ENCODE measurements at regions not wholly inside any gene's neighbourhood (a gene's known extent, or its start where the extent isn't known, plus 50 kb on each side); places are given as distances from the start of the nearest gene placed in this dataset.
"Not testable (repeated sequence)": the region's sequence is repeated elsewhere in the genome, so short reads cannot be mapped to it uniquely, and the experiment has no call there.

DNA sequence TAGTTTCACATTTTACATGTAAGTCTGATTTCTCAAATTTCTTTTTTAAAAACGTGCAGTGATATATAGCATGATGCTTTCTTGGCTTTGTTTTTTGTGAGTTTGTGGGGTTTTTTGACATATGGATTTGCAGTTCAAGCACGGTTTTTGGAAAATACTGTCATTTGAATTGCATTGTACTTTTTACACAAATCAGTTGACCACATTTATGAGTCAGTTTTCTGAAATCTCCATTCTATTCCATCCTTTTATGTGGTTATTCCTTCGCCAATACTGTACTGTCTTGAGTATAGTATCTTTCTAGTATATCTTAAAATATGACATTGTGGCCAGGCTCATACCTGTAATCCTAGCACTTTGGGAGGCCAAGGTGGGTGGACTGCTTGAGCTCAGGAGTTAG, 890.0 kb upstream of the CITED2 start:
- DNase-seq (ENCODE audit: low spot score): no peak

DNA sequence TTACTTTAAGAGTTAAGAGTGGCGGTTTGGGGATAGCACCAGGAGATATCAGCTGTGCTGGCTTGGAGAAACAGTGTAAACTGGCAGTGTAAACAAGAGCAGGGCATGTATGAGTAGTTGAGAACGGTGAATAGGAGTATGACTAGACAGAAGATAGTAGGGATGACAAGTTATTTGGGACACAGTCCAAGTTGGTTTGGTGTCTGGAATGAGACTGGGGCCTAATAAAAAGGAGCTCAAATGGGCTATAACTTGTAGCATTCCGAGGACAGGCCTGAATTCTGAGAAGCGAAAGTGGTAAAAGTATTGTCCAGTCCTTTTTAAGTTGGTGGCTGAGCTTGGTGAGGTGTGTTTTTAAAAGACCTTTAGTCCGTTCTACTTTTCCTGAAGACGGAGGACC, 883.9 kb upstream of the CITED2 start:
- not testable (repeated sequence) for DNase-seq (ENCODE audit: low spot score)

DNA sequence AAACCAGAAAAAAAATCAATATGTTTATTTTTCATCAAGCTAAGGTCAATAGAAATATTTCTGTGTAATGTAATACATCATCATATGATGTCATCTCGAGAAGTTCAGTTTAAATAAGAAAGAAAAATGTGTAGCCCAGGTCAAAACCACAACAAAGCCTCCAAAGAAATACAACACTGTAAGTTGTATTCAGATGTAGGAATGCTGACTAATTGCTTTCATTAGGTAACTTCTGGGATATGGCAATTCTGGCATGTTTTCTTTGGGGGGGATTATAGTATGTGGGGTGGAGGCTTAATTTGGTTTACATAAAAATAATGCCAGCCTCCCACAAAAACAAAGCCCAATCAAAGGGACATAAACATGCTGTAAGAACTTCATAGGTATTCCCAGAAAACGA, 881.8 kb upstream of the CITED2 start:
- no peak for DNase-seq (ENCODE audit: low spot score)

DNA sequence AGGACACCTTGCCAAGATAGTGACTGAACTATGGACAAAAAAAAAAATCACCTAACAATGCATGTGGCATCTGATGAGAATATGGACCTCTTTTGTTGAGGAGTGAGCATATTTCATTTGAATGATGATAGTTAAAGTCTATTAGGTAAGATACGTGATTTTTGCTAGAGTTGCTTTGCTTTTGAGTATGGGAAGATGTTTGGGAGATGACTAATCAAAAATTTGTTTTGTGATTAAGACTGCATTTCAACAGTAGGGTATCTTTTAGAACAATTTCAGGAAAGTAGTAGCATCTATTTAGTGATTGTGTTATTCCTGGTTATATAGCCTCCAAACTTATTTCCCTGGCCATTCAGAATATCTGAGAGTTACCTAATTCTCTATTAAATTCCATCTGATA, 878.6 kb upstream of the CITED2 start:
- no peak for DNase-seq (ENCODE audit: low spot score)

DNA sequence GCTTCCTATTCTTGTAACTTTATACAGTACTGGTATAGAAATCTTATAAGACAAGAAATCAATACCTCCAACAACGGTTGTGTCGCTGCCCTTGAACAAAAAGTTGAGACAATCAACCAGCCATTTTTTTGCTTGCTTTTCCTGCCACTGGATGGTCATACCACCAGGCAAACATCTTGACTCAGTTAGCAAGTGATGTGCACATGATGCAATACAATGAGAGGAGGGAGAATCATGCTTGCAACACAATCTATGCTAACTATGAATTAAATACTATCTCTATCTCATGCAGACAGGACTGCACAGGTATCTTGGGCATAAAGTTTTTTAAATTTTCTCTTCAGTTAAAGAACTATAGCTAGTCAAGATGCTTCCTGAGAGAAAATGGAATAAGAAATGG, 877.7 kb upstream of the CITED2 start:
- no peak for DNase-seq (ENCODE audit: low spot score)

DNA sequence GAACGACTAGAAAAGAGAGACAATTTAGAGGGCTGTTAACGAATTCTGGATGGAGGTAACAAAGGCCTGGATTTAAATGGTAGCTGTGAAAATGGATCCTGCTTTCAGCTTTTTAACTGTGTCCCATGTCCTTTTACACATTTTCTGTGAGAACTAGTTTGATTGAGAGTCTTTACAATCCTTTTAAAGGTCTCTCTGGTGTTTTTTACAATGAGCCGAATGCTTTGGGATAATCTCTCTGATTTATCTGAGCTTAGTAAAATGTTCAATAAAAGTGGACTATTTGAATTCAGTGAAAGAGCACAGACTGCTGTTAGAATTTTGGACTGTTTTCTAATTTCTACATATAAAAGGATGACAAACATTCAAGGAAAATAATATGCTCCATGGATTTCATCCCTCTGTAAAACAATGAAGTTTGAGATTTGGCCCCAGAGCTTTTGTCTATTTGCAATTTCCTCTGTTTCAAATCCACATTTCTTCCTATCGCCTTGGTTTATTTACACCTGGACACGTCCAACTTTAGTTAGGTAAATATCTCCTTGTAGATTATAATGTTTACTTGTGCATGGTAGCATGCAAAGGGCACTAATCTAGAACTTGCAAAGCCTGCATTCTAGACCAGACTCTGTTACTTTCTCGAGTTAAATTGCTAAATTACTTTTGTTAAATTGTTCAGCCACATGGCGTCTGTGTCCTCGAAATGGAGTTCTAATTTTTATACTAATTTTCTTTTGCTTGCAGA, 871.0 kb upstream of the CITED2 start:
- no peak for DNase-seq (ENCODE audit: low spot score)

DNA sequence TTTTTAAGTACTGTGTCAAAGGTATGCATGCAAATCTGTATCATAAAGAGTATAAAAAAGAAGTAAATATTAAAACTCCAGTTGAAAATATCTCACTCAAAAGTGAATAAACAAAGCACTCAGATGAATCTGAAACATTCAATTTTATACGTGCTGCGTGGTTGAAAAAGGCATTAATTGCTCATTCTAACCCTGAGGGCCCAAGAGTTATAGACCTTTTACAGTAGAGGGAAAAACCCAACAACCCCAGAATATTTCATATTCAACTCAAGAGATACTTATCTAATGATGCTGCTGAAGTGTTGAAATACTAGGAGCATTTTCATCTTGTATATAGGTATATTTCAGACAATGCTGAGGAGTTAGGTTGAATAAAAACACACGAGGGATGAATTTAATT, 862.8 kb upstream of the CITED2 start:
- DNase-seq (ENCODE audit: low spot score): no peak

DNA sequence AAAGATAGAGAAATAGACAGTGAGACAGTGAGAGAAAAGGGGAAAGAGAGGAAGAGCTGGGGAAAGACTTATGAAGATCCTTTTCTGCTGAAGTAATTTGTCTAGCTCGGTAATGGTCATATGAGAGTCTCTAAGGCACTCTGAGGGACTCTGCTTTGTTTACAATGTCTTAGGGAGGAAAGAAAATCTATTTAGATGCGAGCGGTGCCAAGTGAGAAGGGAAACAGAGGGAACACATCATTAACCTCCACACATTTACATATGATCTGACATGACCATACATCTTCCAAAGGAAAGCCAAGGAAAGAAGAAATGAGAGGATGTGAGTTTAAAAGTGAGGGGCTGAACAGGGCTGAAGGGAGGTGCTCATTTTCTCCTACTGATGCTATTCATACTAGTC, 862.3 kb upstream of the CITED2 start:
- no peak for DNase-seq (ENCODE audit: low spot score)

DNA sequence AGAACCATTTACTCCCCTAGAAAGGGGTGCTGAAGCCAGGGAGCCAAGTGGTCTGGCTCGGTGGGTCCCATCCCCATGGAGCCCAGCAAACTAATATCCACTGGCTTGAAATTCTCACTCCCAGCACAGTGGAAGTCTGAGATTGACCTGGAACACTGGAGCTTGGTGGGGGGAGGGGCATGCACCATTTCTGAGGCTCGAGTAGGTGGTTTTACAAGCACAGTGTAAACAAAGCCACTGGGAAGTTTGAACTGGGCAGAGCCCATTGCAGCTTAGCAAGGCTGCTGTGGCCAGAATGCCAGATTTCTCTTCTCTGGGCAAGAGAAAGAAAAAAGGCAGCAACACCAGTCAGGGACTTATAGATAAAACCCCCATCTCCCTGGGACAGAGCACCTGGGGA, 855.8 kb upstream of the CITED2 start:
- no peak for DNase-seq (ENCODE audit: low spot score)

DNA sequence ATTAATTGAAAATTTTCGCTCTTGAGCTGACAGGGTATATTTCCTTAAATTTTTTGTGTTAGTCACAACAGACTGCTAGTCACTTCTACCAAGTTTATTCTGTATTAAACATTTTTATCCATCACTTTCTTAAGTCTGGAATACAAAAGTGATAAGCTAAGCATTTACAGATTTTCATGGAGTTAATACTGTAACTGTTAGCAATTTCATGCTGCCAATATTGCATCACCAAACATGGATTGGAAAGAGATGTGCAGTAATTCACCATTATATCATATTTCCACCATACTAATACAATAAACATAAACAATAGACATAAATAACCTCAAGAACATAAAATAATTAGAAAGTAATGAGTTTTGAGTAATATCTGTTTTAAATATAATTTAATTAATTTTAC, 854.0 kb upstream of the CITED2 start:
- no peak for DNase-seq (ENCODE audit: low spot score)

DNA sequence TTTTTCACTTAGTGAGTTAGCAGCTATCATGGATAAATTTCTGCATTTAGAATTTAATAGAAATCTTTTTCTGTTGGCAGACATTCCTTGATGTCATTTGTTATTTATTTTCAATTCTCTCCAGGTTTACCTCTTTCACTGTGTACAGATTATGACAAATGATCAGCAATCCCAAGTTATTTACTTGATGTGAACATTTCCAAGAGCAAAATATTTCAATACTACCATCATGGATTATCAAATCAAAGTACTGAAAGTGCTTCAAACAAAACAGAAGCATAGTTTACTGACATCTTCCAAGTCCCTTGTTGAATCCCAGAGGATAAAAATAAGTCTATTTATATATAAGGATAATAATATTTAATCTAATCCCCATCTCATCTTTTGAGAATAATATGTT, 852.2 kb upstream of the CITED2 start:
- DNase-seq (ENCODE audit: low spot score): no peak

DNA sequence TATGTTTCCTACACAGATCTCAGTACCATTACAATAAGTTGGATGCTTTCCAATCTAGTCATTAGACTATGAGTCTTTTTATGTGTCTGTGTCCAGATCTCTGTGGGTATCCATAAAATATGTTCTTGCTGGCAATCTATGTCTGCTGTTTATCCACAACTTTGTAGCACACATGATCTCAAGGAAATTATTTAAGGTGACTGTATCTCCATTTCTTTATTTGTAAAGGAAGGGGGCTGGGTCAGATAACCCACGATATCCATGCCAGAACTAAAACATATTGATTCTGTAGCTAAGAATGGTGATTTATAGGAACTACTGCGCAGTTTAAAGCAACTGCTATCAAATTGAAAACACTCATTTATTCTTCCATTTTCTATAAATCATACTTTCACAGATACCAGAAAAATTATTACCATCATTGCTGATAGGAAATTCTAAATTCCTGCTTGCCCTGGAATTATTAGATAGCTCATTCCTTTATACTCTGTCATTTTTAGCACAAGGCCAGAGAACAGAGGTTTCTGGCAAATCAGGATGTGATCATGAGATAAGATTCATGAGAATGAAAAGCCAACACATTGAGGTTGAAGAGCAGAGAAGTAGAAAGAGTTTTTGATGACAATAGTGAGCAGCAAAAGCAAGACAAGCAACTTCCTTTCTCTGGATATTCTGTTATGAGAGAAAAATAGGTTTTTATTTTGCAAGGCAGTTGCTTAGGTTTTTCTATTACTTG, 851.4 kb upstream of the CITED2 start:
- no peak for DNase-seq (ENCODE audit: low spot score)

DNA sequence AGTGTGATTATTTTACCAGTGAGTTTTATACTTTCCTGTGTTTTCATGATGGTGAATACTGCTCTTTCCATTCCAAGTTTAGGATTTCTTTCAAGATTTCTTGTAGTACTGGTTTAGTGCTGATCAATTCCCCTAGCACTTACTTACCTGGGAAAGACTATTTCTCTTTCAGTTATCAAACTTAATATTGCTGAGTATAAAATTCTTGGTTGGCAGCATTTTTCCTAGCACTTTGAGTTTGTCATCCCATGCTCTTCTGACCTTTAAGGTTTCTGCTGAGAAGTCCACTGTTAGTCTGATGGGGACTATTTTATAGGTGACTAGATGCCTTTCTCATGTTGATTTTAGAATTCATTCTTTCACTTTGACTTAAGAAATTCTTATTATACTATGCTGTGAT, 842.8 kb upstream of the CITED2 start:
- no peak for DNase-seq (ENCODE audit: low spot score)

DNA sequence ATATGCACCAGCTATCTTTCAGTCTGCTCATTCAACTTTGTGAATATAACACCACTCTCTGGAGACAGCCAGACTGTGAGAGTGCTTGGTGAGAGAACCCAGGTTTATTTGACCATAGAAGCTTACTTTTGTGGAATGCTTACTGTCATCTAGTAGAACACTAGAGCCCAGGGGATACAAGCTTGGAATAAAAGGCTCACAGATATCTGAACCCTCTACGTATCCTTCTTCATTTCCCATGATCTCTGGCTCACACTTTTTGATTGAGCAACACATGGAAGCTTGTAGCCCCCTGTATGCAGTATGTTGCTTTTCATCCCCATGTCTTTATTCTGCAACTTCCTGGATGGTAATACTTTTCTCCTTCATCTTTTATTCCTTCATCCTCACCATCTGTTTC, 835.3 kb upstream of the CITED2 start:
- DNase-seq (ENCODE audit: low spot score): no peak

DNA sequence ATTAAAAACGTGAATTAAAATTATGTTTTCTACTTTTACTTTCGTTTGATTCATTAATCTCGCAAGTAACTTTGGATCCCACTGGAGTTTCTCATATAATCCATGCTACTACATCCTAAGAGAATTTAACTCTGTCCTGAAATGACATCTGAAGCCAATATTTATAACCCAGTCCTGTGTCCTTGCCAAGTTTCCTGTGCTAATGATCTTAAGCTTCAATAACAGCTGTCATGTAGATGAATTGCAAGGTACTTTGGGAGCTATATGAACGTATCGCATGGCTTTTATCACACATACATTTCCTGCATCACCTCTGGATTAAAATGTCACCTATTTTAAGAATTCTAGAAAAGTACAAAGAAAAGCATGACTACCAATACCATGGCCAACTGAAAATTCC, 833.8 kb upstream of the CITED2 start:
- DNase-seq (ENCODE audit: low spot score): no peak

DNA sequence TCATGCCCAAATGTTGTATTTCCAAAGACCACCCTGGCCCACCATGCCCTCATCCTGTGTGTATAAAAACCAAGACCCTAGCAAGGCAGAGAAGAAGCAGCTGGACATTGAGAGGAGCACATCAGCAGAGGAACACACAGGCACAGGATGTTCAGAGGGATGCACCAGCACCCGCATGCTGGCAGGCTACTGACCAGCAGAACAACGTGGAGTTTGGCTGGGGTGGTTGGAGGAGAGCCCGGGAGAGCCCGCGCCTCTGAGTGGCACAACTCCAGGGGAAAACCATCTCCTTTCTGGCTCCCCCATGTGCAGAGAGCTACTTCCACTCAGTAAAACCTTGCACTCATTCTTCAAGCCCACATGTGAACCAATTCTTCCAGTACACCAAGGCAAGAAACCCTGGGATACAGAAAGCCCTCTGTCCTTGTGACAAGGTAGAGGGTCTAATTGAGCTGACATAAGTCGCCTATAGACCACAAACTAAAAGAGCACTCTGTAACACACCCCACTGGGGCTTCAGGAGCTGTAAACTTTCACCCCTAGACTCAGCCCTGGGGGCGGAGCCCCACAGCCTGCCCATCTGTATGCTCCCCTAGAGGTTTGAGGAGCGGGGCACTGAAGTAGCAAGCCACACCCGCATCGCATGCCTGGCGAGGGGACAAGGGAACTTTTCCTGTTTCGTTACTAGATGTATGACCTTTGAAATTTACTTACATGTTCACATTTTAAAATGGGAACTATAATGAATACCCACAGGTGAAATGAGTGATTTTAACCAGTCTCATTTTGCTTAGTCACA, 831.5 kb upstream of the CITED2 start:
- DNase-seq (ENCODE audit: low spot score): no peak

DNA sequence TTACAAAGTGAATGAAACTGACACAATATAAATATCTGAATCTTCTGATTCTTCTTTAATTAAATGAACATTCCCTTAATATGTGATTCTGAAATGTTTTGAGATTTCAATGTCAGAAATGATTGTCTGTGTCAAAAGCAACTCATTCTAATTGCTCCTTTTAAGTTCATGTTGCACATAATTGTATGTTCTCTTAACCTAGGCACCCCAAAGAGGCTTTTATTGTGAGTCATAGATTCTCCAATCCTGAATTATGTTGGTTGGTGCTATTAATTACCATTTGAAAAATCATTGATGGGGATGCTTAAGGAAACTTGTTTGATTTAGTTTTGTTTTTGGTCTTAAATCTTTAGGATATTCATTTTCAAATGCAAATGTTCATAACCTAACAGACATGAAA, 829.7 kb upstream of the CITED2 start:
- DNase-seq (ENCODE audit: low spot score): no peak

DNA sequence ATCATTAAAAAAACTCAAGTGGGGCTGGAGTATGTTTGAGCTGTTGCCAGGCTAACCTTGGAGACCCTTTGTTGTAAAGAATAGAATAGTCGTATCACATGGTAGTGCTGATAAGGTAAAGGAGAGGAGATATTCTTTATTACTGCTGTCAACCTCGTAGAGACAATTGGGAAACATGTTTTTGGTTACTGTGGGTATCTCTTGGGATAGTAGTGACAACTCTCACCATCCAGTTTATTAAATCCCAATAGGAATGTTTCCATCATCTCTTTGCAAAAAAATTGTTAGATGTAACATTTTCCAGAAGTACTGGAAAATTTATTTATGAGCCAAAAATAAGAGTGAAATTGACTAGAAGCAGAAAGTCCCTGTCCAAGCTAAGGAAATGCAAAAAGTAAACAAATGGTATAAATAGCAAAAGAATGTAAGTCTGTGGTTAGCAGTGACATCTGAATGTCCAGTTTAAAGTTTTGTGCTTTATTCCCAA, 829.3 kb upstream of the CITED2 start:
- no peak for DNase-seq (ENCODE audit: low spot score)

DNA sequence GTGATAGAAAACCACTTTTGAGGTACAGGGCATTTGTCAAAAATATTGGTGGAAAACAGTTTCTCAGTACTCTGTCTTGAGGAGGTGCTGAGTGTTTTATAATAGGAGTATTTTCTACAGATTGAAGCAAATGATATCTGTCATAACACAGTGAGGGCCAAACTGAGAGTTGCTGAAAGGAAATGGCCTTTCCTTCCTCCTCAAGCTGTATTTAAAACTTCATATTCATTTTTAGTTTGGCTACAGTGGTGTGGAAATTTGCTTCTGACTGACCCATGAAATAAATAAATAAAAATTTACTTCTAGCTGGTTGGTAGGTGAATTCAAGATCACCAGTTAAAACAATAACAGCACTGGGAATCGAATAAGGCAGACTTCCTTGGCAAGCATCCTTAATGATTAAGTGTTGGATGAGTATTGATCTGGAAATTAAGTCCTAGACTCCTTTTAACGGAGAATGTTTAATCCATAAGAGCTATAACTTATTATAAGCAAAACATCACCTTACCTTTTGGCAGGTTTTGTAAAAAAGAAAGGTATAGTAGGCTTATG, 828.6 kb upstream of the CITED2 start:
- DNase-seq (ENCODE audit: low spot score): no peak

DNA sequence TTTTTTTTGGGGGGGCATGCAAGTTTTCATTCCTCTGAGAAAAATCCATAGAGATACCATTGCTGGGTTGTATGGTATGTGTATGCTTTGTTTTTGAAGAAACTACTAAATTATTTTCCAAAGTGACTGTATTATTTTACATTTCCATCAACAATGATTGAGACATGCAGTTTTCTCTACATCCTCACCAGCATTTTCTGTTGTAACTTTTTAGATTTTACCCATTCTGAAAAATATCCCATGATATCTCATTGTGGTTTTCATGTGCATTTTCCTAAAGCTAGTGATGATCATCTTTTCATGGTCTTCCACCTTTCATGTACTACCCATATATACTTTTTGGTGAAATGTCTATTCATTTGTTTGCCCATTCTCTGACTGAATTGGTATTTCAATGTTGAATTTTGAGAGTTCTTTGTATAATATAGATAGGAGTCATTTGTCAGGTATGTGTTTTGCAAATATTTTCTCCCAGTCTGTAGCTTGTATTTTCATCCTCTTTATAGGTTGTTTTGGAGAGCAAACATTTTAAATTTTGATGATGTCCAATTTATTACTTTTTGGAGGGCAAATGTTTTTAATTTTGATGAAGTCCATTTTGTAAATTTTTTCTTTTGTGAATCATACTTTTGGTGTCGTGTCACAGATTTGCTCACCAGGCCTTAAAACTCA, 827.5 kb upstream of the CITED2 start:
- DNase-seq (ENCODE audit: low spot score): no peak

DNA sequence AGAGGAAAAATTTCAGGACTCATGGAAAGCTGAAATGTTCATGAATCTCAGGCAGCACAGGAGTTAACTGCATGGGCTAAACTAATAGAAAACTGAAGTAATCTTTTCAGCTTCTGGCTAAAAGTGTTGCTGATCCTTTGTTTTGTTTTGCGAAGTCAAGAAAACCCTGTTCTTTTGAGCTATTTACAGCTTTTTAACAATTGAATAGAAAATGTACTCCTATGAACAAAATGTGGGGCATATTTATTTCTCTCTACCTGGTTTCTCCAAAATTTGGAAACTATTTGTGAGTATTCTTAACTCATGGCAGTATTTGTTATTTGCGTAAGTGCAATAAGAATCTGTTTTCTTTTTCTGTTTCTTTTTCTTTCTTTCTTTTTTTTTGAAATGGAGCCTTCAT, 818.8 kb upstream of the CITED2 start:
- DNase-seq (ENCODE audit: low spot score): no peak

DNA sequence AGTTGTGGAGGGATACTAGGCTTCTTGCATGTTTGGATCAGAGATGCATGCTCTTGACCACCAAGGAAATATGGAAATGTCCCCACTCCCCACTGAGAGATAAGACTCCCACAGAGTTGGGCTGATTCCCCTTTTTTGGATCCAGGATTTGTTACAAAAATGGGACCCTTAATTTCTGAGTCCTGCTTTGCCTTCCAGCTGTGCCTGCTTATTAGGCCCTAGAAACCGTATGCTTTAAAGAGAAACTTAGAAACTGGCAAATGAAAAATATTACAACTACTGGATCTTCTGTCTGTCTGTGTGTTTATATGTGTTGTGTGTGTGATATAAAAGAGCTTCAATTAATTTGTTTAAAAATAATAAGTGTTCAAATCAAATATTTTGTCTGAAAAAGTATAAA, 817.6 kb upstream of the CITED2 start:
- no peak for DNase-seq (ENCODE audit: low spot score)
